ENCODE measurements at regions not wholly inside any gene's neighbourhood (a gene's known extent, or its start where the extent isn't known, plus 50 kb on each side); places are given as distances from the start of the nearest gene placed in this dataset.

- no peak for DNase-seq
Measured at GRCh38 chr3:87175732-87176131, 51.4 kb upstream of the CHMP2B start.

- no peak for DNase-seq
Measured at GRCh38 chr3:87173776-87174175, 53.3 kb upstream of the CHMP2B start.

GRCh38 chr3:87173071-87173470 is 54.0 kb upstream of the CHMP2B start:
- DNase-seq, result no peak

GRCh38 chr3:87167628-87168456 is 59.3 kb upstream of the CHMP2B start:
- peak in 23 of 58 donors; percentile 0 to 69 (median 6) for DNase-seq

GRCh38 chr3:87164245-87164644 is 62.9 kb upstream of the CHMP2B start:
- no peak for DNase-seq

- DNase-seq, result no peak
Measured at GRCh38 chr3:87161851-87162250, 65.3 kb upstream of the CHMP2B start.

GRCh38 chr3:87161417-87161816 is 65.7 kb upstream of the CHMP2B start:
- no peak for DNase-seq

GRCh38 chr3:87161013-87161412 is 66.1 kb upstream of the CHMP2B start:
- no peak for DNase-seq

- no peak for DNase-seq
Measured at GRCh38 chr3:87158823-87159222, 68.3 kb upstream of the CHMP2B start.

- no peak for DNase-seq
Measured at GRCh38 chr3:87148020-87148419, 79.1 kb upstream of the CHMP2B start.

GRCh38 chr3:87147562-87147961 is 79.5 kb upstream of the CHMP2B start:
- no peak for DNase-seq

GRCh38 chr3:87145553-87145952 is 81.6 kb upstream of the CHMP2B start:
- DNase-seq, result peak in 6 of 58 donors; percentile 1 to 6 (median 4)

- DNase-seq, result no peak
Measured at GRCh38 chr3:87136066-87136596, 91.0 kb upstream of the CHMP2B start.

- DNase-seq, result no peak
Measured at GRCh38 chr3:87135412-87135811, 91.7 kb upstream of the CHMP2B start.

- no peak for DNase-seq
Measured at GRCh38 chr3:87132801-87133200, 94.3 kb upstream of the CHMP2B start.

GRCh38 chr3:87128006-87128405 is 99.1 kb upstream of the CHMP2B start:
- no peak for DNase-seq

GRCh38 chr3:87127281-87127680 is 99.8 kb upstream of the CHMP2B start:
- no peak for DNase-seq

GRCh38 chr3:87126321-87126720 is 100.8 kb upstream of the CHMP2B start:
- no peak for DNase-seq

GRCh38 chr3:87125116-87125515 is 102.0 kb upstream of the CHMP2B start:
- DNase-seq, result no peak

GRCh38 chr3:87122766-87123165 is 104.3 kb upstream of the CHMP2B start:
- DNase-seq, result no peak

- DNase-seq, result no peak
Measured at GRCh38 chr3:87121856-87122255, 105.3 kb upstream of the CHMP2B start.

GRCh38 chr3:87120881-87121280 is 106.2 kb upstream of the CHMP2B start:
- DNase-seq, result no peak

- DNase-seq, result no peak
Measured at GRCh38 chr3:87120236-87120635, 106.9 kb upstream of the CHMP2B start.

All from anterior cingulate cortex (tissue), 58 donors.